K562 (cell line): ENCODE measurements at regions not wholly inside any gene's neighbourhood (a gene's known extent, or its start where the extent isn't known, plus 50 kb on each side); places are given as distances from the start of the nearest gene placed in this dataset.

ENCODE experiments used
- ATAC-seq: fragments of 200-7000 bp; cut with Tn5 transposase; 3 replicates; pipeline ENCODE4 v1.9.1; 2020; ENCODE audit warnings: moderate library complexity
- BruUV-seq: library from RNA; stranded (reverse); fragments of 400-500 nt; replicated peaks from 2 replicates; lab custom pipeline; 2021; lab: Mats Ljungman, UMichigan
- CTCF ChIA-PET: fragments of 300-600 bp; formaldehyde crosslinking; extraction: SDS; loops from one replicate; lab custom pipeline; 2021; ENCODE audit warnings: low intra/inter-chr PET ratio; lab: Yijun Ruan, JAX
- POLR2A ChIA-PET: fragments of 300-600, 350-650 bp; sonication (Branson Sonifier 250); formaldehyde crosslinking; extraction: SDS; loops from one replicate; lab custom pipeline; 2021; ENCODE audit warnings: antibody characterized with exemption, inconsistent platforms; lab: Yijun Ruan, JAX
- DNase-seq, 4 experiments: peaks; one replicate each; pipeline versions ENCODE4 v3.0.0 to v3.0.0-alpha.2; 2011 to 2018; ENCODE audit warnings: low spot score in 3 of 4, mixed read lengths in 3 of 4; ENCODE audit errors: extremely low read depth in 1 of 4
- FAIRE-seq: peaks from 2 replicates; lab custom pipeline; 2011; peaks lifted over from hg19 to GRCh38; lab: Jason Lieb, UNC
- H2AFZ ChIP-seq: 2 replicates; pipeline ENCODE4 v1.6.0; 2011; ENCODE audit warnings: low read depth, low read length, control low read depth, inconsistent platforms
- H3K27ac ChIP-seq: fragments of 200-600 bp; 3 replicates; pipeline ENCODE4 v1.8.0; 2011; ENCODE audit warnings: low read depth, mild to moderate bottlenecking, control low read depth, inconsistent platforms, low read length, moderate library complexity, mixed read lengths; ENCODE audit errors: extremely low read depth
- H3K27me3 ChIP-seq, 2 experiments: fragments of 300-600 bp in 1 of 2; 2 replicates in 1 of 2; 3 replicates in 1 of 2; pipeline versions ENCODE4 v1.6.0 to v1.8.0; 2011; ENCODE audit warnings: inconsistent platforms in 2 of 2, low read length in 2 of 2, mild to moderate bottlenecking in 1 of 2, mixed read lengths in 1 of 2, moderate library complexity in 1 of 2; ENCODE audit not compliant: control insufficient read depth in 2 of 2, insufficient read depth in 2 of 2
- H3K36me3 ChIP-seq: fragments of 300-600 bp; 3 replicates; pipeline ENCODE4 v1.8.0; 2011; ENCODE audit warnings: mild to moderate bottlenecking, low read length, inconsistent platforms; ENCODE audit not compliant: control insufficient read depth, insufficient read depth
- H3K4me1 ChIP-seq, 2 experiments: fragments of 200-600 bp in 1 of 2; replicated peaks in 1 of 2; 2 replicates in 1 of 2; 3 replicates in 1 of 2; pipeline versions ENCODE4 v1.5.1 to v1.8.0; 2011; ENCODE audit warnings: inconsistent platforms in 2 of 2, low read length in 2 of 2, mild to moderate bottlenecking in 1 of 2, mixed read lengths in 1 of 2, moderate library complexity in 1 of 2; ENCODE audit not compliant: control insufficient read depth in 2 of 2, insufficient read depth in 2 of 2
- H3K4me2 ChIP-seq: 2 replicates; pipeline ENCODE4 v1.6.1; 2011; ENCODE audit warnings: low read length, control low read depth, inconsistent platforms, mixed read lengths; ENCODE audit not compliant: insufficient read depth
- H3K4me3 ChIP-seq: fragments of 200-600 bp; sonication (generic), shearing (Covaris generic); 2 replicates; pipeline ENCODE4 v1.5.1; 2016; ENCODE audit warnings: control low read depth, inconsistent platforms
- H3K79me2 ChIP-seq: fragments of 200-600 bp; 3 replicates; pipeline ENCODE4 v1.8.0; 2011; ENCODE audit warnings: low read length, inconsistent platforms; ENCODE audit not compliant: control insufficient read depth, insufficient read depth
- H3K9ac ChIP-seq, 2 experiments: 2 replicates each; pipeline versions ENCODE4 v1.6.0 to v1.6.1; 2011; ENCODE audit warnings: low read depth in 2 of 2, low read length in 2 of 2, control low read depth in 1 of 2, inconsistent platforms in 1 of 2, mild to moderate bottlenecking in 1 of 2, mixed read lengths in 1 of 2; ENCODE audit not compliant: insufficient read depth in 1 of 2
- H3K9me1 ChIP-seq: one replicate; pipeline ENCODE4 v1.6.0; 2011; ENCODE audit warnings: inconsistent platforms, mild to moderate bottlenecking, low read length, moderate library complexity; ENCODE audit not compliant: control insufficient read depth, insufficient read depth
- H3K9me3 ChIP-seq: replicated peaks from 2 replicates; pipeline ENCODE4 v1.5.1; 2011; ENCODE audit warnings: low read depth, low read length, inconsistent platforms; ENCODE audit not compliant: control insufficient read depth, insufficient read depth
- H4K20me1 ChIP-seq: replicated peaks from 2 replicates; pipeline ENCODE4 v1.6.1; 2011; ENCODE audit warnings: low read length, inconsistent platforms, mixed read lengths; ENCODE audit not compliant: control insufficient read depth, insufficient read depth
- ARHGAP35 ChIP-seq: fragments of 450-650 bp; IDR thresholded peaks from 2 replicates; pipeline ENCODE4 v1.6.1; 2018; ENCODE audit not compliant: partially characterized antibody
- ARNT ChIP-seq, 2 experiments: fragments of 450-650 bp; IDR thresholded peaks; 2 replicates each; pipeline ENCODE4 v1.6.1; 2016; ENCODE audit warnings: mild to moderate bottlenecking in 1 of 2
- CHD2 ChIP-seq: IDR thresholded peaks from 2 replicates; pipeline ENCODE4 v1.6.1; 2011; ENCODE audit warnings: low read depth, low read length
- FOXK1 ChIP-seq: sonication (generic); formaldehyde crosslinking; IDR thresholded peaks from 2 replicates; pipeline ENCODE4 v1.8.0; 2022; ENCODE audit warnings: missing genetic modification reagents, mild to moderate bottlenecking, borderline replicate concordance
- MBD1 ChIP-seq: fragments of 250-450 bp; sonication (Bioruptor Pico); IDR thresholded peaks from 2 replicates; pipeline ENCODE4 v1.8.0; 2022; ENCODE audit warnings: inconsistent platforms
- MCM2 ChIP-seq: fragments of 450-650 bp; IDR thresholded peaks from 2 replicates; pipeline ENCODE4 v1.6.1; 2017; ENCODE audit warnings: low read depth, mild to moderate bottlenecking
- SMARCC2 ChIP-seq: fragments of 450-650 bp; IDR thresholded peaks from 2 replicates; pipeline ENCODE4 v1.6.1; 2017; ENCODE audit warnings: antibody characterized with exemption, moderate library complexity, mild to moderate bottlenecking, low read depth
- TRIM25 ChIP-seq: fragments of 450-650 bp; IDR thresholded peaks from 2 replicates; pipeline ENCODE4 v1.7.0; 2016; ENCODE audit warnings: borderline replicate concordance
- YBX1 ChIP-seq: fragments of 450-650 bp; IDR thresholded peaks from 2 replicates; pipeline ENCODE4 v1.7.1; 2016; ENCODE audit warnings: mild to moderate bottlenecking
- WGBS: fragments of 100-300 bp; shearing (Covaris generic); methylation state at CpG from one replicate; pipeline ENCODE4 v1.1.6; 2016; ENCODE audit warnings: low coverage, mixed read lengths; ENCODE audit not compliant: insufficient coverage; ENCODE audit errors: missing lambda C conversion rate; 5-methylcytosine and 5-hydroxymethylcytosine counted together
- in situ Hi-C: fragments of 300-500 bp; cut with MboI; formaldehyde crosslinking; loops from 4 replicates; pipeline ENCODE4 v1.15.0; 2018; ENCODE audit warnings: inconsistent platforms, mixed read lengths
- intact Hi-C: fragments of 100-400 bp; cut with micrococcal nuclease; formaldehyde crosslinking; loops from 2 replicates; pipeline ENCODE4 v1.14.2; 2022
- TF ChIP-seq, protein P1 (sequence below): fragments of 250-450 bp; sonication (Bioruptor Pico); IDR thresholded peaks from 2 replicates; pipeline ENCODE4 v1.4.0; 2020

- FAIRE-seq, result no peak
- BruUV-seq, result no TSS peak
- intact Hi-C loops, result no loop called here
- 3% methylated on average over 3 of the region's 3 CpGs for WGBS
- no peaks in the 10 kb centered on the region for H3K9me3 ChIP-seq
- H3K4me3 ChIP-seq, result no peak overlapping the region
- H3K9ac ChIP-seq, result no peak overlapping the region
- no peak for ATAC-seq
- POLR2A ChIA-PET, result no interaction called here
- H3K9me1 ChIP-seq, result no peaks in the 10 kb centered on the region
- H3K4me2 ChIP-seq, result no peak overlapping the region
- H2AFZ ChIP-seq, result no peak overlapping the region
- CTCF ChIA-PET, result no interaction called here
- no peak for DNase-seq
- H3K27me3 ChIP-seq, result no peaks in the 10 kb centered on the region
- H3K27ac ChIP-seq, result no peak overlapping the region
- H3K36me3 ChIP-seq, result no peaks in the 10 kb centered on the region
- H3K4me1 ChIP-seq, result no peaks in the 10 kb centered on the region
- H4K20me1 ChIP-seq, result no peaks in the 10 kb centered on the region
- in situ Hi-C loops, result no loop called here
- no peaks in the 10 kb centered on the region for H3K79me2 ChIP-seq
- TF ChIP-seq FOXK1 (CRISPR knock-in tag), result no peak
- no peak for TF ChIP-seq MCM2
- no peak for TF ChIP-seq YBX1
- TF ChIP-seq ARHGAP35, result no peak
- no peak for TF ChIP-seq SMARCC2
- no peak for TF ChIP-seq ARNT (IDR thresholded peaks at IDR 0.05)
- TF ChIP-seq, protein P1, sequence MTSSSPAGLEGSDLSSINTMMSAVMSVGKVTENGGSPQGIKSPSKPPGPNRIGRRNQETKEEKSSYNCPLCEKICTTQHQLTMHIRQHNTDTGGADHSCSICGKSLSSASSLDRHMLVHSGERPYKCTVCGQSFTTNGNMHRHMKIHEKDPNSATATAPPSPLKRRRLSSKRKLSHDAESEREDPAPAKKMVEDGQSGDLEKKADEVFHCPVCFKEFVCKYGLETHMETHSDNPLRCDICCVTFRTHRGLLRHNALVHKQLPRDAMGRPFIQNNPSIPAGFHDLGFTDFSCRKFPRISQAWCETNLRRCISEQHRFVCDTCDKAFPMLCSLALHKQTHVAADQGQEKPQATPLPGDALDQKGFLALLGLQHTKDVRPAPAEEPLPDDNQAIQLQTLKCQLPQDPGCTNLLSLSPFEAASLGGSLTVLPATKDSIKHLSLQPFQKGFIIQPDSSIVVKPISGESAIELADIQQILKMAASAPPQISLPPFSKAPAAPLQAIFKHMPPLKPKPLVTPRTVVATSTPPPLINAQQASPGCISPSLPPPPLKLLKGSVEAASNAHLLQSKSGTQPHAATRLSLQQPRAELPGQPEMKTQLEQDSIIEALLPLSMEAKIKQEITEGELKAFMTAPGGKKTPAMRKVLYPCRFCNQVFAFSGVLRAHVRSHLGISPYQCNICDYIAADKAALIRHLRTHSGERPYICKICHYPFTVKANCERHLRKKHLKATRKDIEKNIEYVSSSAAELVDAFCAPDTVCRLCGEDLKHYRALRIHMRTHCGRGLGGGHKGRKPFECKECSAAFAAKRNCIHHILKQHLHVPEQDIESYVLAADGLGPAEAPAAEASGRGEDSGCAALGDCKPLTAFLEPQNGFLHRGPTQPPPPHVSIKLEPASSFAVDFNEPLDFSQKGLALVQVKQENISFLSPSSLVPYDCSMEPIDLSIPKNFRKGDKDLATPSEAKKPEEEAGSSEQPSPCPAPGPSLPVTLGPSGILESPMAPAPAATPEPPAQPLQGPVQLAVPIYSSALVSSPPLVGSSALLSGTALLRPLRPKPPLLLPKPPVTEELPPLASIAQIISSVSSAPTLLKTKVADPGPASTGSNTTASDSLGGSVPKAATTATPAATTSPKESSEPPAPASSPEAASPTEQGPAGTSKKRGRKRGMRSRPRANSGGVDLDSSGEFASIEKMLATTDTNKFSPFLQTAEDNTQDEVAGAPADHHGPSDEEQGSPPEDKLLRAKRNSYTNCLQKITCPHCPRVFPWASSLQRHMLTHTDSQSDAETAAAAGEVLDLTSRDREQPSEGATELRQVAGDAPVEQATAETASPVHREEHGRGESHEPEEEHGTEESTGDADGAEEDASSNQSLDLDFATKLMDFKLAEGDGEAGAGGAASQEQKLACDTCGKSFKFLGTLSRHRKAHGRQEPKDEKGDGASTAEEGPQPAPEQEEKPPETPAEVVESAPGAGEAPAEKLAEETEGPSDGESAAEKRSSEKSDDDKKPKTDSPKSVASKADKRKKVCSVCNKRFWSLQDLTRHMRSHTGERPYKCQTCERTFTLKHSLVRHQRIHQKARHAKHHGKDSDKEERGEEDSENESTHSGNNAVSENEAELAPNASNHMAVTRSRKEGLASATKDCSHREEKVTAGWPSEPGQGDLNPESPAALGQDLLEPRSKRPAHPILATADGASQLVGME, result no peak
- TF ChIP-seq MBD1 (CRISPR knock-in tag), result no peak
- no peak for TF ChIP-seq CHD2
- TF ChIP-seq TRIM25, result no peak
Measured at GRCh38 chr5:71907001-71907588, 188.0 kb downstream of the CARTPT start.
